NCI-H510A (cell line): ENCODE measurements at regions not wholly inside any gene's neighbourhood (a gene's known extent, or its start where the extent isn't known, plus 50 kb on each side); places are given as distances from the start of the nearest gene placed in this dataset.
A peak's percentile ranks its signal among the peaks of the same experiment; 100 is the strongest.
"Not testable (repeated sequence)": the region's sequence is repeated elsewhere in the genome, so short reads cannot be mapped to it uniquely, and the experiment has no call there.

ENCODE experiments used
- DNase-seq: peaks from one replicate; lab custom pipeline; 2025; lab: John Stamatoyannopoulos, UW

DNA sequence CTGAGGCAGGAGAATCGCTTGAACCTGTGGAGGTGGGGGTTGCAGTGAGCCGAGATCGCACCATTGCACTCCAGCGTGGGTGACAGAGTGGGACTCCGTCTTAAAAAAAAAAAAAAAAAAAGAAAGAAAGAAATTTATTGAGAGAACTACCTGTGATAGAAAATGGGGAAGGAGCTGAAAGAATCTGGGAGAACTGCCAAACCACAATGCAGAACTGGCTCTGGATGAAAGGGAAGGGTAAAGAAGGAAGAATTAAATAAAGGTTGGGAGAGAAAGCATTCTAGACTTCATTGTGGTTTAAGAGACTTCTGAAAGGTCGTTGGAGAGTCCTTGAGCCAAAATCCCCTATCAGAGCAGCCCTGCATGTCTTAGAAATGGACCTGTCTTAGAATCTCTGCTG is 567.9 kb upstream of the HTR2C start:
- no peak for DNase-seq

DNA sequence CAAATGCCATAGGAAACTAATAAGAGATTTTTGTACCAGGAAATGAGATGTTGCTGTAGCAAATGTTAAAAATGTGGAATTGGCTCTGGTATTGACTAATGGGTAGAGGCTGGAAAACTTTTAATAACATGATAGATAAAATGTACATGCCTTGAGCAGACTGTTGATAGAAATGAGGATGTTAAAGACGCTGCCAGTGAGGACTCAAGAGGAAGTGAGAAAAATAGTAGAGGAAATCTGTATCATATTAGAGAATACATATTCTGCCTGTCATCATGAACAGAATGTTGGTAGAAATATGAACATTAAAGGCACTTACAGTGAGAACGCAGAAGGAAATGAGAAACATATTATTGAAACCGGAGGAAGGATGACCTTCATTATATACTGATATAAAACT is 577.2 kb upstream of the HTR2C start:
- no peak for DNase-seq

DNA sequence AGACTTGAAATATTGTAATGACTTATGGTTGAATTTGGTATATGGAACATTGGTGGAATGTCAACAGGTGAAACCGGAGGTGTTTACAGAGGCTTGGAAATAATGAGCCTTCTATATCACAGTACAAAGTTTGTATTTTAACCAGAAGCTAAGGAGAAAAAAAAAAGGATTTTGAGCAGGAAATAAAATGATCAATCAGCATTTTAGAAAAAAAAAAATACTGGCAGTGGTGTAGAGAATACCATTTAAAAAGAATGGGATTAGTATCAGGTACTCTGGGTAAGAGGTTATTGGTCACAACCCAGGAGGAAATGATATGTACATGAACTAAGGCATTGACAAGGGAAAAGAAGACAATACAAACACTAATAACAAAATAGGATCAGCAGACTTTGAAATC is 587.1 kb upstream of the HTR2C start:
- DNase-seq, result no peak

DNA sequence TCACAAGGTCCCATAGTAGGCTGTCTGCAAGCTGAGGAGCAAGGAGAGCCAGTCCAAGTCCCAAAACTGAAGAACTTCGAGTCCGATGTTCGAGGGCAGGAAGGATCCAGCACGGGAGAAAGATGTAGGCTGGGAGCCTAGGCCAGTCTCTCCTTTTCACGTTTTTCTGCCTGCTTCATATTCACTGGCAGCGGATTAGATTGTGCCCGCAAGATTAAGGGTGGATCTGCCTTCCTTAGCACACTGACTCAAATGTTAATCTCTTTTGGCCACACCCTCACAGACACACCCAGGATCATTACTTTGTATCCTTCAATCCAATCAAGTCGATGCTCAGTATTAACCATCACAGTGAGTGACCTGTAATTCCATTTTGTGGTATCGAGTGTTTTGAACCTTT is 592.2 kb upstream of the HTR2C start:
- not testable (repeated sequence) for DNase-seq

DNA sequence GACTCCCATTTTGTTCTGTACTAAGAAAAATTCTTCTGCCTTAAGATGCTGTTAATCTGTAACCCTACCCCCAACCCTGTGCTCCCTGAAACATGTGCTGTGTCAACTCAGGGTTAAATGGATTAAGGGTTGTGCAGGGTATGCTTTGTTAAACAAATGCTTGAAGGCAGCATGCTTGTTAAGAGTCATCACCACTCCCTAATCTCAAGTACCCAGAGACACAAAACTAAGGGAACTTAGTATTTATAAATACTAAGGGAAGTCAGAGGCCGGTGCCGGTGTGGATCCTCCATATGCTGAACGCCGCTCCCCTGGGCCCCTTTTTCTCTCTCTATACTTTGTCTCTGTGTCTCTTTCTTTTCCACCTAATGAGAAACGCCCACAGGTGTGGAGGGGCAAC is 593.2 kb upstream of the HTR2C start:
- DNase-seq, result not testable (repeated sequence)

DNA sequence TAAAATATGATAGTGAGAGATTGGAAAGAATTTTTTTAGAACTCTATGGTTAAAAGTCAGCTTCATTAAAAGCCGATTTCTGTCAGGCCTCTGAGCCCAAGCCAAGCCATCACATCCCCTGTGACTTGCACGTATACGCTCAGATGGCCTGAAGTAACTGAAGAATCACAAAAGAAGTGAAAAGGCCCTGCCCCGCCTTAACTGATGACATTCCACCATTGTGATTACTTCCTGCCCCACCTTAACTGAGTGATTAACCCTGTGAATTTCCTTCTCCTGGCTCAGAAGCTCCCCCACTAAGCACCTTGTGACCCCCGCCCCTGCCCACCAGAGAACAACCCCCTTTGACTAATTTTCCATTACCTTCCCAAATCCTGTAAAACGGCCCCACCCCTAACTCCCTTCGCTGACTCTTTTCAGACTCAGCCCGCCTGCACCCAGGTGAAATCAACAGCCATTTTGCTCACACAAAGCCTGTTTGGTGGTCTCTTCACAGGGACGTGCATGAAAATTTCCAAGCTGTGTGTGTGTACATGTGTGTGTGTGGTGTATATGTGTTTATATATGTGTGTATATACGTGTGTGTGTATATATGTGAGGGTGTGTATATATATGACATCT is 595.5 kb upstream of the HTR2C start:
- not testable (repeated sequence) for DNase-seq

DNA sequence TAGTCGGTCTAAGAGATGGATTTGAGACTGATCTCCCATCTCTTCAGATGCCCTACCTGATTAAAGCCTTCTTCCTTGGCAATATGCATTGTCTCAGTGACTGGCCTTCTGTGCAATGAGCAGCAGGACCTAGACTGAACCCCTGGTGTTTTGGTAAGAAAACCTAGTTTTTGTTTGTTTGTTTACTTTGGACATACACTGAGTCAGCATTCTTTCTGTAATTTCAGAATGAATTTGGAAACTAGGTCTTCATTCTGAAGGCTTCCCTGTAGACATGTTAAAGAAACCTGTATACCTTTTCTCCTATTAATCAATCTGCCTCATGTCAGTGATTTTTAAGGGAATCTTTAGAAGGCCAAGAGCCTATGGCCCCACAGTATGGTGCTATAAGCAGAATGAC is 597.5 kb upstream of the HTR2C start:
- no peak for DNase-seq

DNA sequence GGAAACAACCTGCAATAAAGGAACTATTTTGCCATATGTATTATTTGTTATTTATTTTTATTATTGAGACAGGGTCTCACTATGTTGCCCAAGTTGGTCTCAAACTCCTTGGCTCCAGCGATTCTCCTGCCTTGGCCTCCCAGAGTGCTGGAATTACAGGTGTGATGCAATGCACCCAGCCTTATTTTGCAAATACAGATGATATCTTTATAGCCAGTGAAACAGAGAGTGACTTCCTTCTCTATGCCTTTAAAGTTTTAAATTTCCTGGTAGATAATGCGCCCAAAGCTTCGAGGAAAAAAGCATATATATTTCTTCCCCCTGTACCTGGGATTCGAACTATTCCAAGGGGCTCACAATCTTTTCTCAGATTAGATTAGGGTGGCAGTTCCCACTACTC is 601.1 kb upstream of the HTR2C start:
- no peak for DNase-seq

DNA sequence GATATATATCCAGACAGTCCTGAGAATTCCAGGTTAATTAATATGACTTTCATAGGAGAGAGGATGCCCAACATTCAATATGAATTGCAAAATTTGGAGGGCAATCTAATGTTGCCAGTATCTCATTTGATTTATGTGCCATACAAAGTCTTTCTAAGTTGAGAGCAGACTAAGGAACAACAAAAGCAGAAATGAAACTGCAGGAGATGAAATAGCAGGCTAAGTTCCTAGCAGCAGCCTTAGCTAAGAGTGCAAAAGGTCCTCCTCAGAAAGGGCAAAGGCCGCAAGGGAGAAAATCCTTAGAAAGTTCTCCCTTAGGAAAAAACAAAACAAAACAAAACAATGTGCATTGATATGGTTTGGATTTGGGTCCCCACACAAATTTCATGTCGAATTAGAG is 602.9 kb upstream of the HTR2C start:
- no peak for DNase-seq

DNA sequence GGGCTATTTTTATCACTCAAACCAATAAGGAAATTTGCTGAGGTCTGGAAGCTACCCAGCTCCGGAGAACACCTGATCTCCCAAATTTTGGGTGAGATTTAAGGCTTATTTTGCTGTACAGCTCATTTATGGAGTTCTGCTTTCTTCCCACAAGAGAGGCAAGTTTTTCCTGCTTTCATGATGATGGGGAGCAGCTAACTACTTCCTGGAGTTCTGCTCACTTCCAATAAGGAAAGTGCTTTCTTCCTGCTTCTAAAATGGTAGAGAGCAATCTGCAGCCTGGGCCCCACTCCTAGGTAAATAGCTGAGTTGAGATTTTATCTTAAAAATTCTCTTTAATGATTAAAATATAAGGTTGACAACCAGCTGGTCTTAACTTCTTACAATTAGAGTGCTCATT is 606.0 kb upstream of the HTR2C start:
- DNase-seq, result no peak

DNA sequence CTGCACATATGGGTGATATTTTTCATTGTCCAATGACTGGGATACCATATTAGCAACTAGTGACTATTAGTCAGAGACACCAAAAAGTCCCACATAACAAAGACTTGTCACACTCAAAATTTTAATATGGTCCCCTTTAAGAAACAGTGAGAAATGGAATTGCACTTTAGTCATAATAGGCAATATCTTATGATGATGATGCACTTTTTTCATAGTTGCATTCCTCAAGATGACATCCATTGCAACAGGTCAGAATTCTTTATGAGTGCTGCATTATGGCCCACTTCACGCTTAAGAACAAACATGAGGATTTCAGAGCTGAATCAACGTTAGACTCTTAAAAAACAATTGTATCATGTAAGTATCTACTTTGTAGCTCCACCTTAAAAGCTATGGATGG is 608.4 kb upstream of the HTR2C start:
- no peak for DNase-seq

DNA sequence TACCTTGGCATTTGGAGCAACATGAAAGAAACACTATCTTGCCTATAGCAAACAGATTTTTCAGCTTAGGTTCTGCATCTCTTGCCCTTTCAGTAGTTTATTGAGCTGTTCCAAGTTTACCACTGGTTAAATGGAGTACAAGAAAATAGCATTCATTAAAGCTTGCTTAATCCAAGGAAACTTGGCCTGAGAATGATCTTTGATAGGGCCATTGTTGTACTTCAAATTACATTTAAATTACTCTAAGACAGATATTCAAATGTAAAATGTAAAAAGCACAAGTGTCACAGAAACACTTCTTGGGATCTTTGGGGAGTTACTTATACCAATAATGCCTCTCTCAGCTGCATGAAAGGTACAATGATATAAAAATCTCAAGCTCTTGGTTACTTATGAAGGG is 609.0 kb upstream of the HTR2C start:
- no peak for DNase-seq

DNA sequence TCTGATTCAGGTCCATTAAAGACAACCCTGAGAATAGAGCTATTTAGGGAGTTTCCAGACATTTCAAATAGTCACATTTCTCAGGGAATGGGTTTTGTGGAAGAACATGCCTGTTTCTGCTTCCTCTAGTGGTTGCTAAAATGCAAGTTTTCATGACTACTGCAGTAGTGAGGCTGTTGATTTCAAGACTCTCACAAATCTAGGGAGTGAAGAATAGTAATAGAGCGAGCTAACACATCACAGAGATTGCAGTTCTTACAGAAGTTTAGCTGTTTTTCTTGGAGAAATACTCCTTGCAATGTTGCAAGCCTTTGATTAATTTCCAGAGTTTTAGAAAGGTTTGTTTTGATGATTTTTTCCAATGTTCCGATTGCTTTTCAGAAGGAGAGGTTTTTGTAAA is 610.2 kb upstream of the HTR2C start:
- DNase-seq, result no peak

DNA sequence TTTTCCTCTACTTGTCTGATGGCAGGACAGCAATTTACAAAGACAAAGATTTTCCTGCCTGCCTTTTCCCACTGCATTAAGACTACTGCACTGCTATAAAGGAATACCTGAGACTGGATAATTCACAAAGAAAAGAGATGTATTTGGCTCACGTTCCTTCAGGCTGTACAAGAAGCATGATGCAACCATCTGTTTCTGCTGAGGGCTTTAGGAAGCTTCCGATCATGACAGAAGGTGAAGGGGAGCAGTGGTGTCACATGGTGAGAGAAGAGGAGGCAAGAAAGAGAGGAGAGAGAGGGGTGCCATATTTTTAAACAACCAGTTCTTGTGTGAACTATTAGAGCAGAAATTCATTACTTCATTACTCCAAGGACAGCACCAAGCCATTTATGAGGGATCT is 617.1 kb upstream of the HTR2C start:
- no peak for DNase-seq

DNA sequence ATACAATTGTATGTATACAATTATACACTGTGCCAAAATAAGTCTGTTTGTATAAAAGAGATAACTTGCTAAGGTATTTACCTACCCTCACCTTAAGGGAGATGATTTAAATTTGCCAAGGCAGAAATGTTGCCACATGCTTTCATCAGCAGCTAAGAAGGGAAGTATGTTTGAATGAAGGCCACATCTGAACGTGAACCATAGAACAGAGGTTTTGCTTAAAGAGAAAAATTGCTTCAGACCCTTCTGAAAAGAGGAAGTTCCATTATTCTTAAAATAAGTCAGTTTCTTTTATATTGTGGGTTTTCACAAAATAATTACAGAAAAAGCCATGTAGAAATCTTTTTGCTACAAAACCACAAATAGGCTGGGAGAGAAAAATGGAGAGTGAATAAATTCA is 621.5 kb upstream of the HTR2C start:
- DNase-seq, result no peak

DNA sequence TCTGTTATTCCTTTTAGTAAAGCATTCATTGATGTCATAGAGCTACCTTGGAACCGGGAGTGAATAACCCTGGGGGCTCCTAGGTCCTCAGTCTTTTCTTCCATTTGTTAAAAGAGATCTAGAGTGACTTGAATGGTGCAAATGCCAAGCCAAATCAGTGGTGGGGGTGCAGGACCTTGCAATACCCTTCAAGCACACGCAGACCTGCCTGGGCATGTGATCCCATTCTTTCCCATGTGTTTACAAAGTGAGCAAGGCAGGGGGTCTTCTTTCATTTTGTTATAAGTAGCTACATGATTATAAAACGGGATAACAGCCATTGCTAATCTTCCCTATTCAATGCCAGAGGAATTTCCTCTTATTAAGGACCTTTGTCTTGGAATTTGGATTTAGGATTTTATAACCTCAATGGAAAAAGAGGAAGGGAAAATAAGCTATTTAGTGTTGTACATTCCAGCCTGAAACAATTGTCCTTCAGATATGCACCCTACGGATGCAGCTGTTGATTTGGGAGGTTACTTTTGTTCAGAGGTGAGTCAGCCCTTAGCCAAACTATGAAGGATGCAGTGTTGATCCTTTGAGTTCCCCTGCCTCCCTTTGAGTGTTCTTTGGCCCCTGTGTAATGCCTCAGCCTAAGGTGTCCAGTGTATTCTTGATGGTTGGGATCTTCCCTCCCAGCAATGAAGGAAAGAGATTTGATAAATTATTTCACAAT is 623.8 kb upstream of the HTR2C start:
- no peak for DNase-seq

DNA sequence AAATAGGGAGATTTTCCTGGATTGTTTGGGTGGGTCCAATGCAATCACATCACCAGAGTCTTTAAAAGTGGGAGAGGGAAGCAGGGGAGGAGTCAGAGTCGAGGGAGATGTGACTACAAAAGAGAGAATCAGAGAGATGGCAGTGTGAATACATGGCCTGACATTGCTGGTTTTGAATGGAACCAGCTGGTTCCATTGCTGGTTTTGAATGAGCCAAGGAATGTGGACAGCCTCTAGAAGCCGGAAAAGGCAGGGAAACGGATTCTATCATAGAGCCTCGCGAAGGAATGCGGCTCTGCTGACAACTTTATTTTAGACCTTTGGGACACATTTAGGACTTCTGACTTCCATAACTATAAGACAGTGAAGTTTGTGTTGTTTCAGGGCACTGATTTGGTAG is 627.0 kb upstream of the HTR2C start:
- no peak for DNase-seq

DNA sequence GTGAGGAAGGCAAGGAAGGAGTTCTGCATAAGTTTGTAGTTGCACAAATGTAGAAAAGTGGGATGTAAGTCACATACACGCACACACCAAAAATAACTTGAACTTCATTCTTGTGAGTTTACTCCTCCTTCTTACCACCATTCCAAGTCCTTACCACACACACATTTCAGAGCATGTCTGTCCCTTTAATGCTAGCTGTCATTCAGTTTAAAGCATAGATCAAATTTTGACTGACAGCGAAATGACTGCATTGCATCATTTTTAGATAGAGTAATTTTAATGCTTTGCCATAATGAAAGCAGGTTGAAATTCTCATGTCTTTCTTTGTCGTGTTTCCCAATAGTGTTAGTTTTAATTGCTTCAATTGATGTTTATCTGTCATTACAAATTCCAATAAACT is 629.6 kb upstream of the HTR2C start:
- no peak for DNase-seq

DNA sequence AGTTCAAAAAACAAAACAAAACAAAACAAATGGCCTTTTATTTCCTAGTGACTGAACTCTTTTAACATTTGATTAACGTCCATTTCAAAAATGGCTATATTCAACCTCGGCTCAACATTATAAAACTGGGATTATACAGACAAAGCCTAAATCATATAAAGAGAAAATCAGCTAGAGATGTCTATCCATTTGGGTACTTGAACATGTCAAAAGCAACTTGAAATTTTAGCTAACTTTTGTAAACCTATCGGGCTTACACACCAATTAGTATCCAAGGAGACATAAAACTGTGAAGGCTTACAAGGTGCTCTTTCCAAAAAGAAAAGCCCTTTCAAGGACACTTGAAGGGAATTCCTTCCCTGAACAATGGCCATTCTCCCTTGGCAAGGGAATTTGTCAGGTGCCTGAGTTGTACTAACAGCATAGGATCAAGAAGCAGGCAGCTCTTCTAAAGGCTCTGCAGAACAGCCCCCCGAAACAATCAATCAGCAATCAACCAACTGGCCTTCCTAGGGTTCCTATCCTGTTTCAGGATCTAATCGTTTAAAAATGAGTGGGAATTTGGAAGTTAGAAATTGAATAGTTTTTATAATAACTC is 633.7 kb upstream of the HTR2C start:
- no peak for DNase-seq

DNA sequence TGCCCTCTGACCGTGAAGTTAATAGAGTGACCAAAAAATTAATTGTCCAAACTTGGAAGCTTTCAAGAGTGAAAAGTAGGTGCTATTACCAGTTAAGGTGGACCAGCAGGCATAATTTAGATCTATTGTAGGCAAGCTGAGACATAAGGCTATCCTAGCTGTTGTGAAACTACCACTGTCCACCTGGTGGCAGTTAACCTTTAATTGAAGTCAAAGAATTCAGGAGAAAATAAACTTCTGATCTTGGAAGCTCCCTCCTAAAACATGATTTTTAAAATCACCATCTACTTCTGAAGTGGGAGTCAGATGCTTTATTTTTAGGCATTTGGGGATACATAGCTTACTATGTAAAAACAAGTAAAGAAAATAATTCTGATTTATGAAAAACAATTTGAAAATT is 636.3 kb upstream of the HTR2C start:
- no peak for DNase-seq

DNA sequence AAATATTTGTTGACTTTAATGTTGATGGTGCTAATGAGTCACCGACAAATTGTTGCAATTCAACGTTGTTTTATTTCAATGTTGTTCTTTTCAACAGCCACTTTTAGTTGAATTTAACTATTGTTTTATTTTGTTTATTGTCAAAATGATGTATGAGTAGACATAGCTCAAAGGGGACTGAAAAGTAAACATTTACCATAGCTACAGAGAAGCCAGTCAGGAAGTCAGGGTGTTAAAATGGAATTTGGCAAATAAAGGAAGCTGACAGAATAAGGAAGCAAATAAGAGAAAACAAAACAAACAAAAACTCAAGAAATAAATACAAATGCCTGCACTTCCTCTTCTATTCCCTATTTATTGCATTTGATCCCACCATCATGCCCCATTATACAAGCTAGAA is 648.4 kb upstream of the HTR2C start:
- no peak for DNase-seq

DNA sequence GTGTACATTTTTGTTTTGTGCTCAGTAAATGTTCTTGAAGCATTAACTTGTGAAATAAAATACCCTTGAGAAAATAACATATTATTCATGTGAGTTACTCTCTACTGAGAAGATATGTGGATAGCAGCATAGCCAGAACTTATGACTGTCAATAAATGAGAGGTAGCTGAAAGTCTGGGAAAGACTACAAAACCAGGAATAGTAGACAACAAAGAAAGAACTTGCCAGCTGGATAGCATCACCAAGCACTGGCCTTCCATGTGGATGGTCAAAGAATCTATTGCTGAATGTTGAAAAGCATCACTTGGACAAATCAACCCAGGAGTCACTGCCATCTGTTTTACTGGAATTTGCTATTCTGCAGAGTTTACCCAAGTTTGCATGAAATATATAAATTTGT is 650.0 kb upstream of the HTR2C start:
- no peak for DNase-seq

DNA sequence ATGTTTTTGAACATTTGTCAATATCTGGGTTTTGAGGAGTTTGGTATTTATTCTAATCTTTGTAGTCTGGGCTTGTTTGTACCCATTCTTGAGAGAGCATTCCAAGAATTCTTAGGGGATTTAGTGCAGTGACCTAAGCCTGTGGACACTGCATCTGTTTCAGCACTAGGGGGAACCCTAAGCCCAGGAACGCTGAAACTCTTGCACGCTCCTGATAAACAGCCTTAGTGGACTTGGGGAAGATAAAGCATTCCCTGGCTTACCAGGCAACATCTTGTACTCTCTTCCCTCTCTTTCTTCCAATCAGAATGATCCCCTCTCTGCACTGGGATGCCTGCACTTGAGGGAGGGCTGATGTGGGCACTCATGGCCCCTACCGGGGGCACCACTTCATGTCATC is 654.9 kb upstream of the HTR2C start:
- peak; percentile 1 for DNase-seq

DNA sequence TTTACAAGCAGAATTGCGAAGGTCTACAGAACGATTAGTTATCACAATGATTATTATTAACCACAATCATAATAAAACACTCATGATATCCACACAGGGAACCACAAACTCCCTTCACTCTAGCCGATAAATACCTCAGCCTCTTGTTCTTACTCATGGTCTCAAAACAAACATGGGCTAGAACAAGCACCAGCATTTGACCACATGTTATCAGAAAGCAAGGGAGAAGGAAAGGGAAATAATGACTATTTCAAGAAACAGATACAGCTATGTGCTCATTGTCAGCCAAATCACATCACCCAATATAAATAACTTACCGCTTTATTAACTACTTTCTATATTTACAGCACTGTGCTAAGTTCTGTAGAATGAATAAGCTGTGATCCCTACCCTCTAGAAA is 663.2 kb upstream of the HTR2C start:
- no peak for DNase-seq
